ENCODE measurements at regions not wholly inside any gene's neighbourhood (a gene's known extent, or its start where the extent isn't known, plus 50 kb on each side); places are given as distances from the start of the nearest gene placed in this dataset.
A peak's percentile ranks its signal among the peaks of the same experiment; 100 is the strongest.

DNA sequence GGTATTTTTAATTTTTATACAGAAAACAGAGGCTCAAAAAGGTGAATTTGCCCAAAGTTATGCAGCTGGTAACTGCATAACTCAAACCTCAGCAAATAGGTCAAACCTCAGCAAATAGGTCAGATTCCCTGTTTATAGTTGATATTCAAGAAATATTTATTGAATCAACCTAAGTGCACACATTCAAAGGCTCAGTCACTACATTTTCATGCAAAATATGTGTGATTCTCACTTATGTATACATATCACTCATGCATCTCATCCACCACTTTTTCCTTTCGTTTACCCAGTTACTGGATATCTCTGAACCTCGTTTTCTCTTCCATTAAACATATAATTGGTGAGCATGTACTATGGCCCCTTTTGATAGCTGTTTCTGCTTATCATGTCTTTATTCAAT is 158.3 kb upstream of the C1orf21 start:
- no peak for TF ChIP-seq CTCF (IDR thresholded peaks at IDR 0.05)

GRCh38 chr1:184237588-184237987 is 149.2 kb upstream of the C1orf21 start:
- Histone ChIP-seq H3K4me3 (no peak overlapping the region), H3K36me3 (no peaks in the 10 kb centered on the region), H3K4me1 (peaks cover 0 to under 1% (median 0%) of the 10 kb centered on the region in 3 donors), H3K27me3 (no peaks in the 10 kb centered on the region), H3K27ac (no peak overlapping the region), H3K9me3 (no peaks in the 10 kb centered on the region)
- 59 to 77% methylated on average over 4 of the region's 4 CpGs for WGBS, 2 donors
- no peak for FAIRE-seq
- intact Hi-C loops (cut with DNase I) = no loop called here
- no peak for DNase-seq
- TF ChIP-seq CTCF (IDR thresholded peaks at IDR 0.05) = no peak
- ATAC-seq = no peak

More for the DNA sequence above, 158.3 kb upstream of the C1orf21 start:
- DNase-seq (no peak), ATAC-seq (no peak), FAIRE-seq (no peak)
- H3K27ac ChIP-seq = no peak overlapping the region
- 78 to 81% methylated on average over 2 of the region's 2 CpGs for WGBS, 2 donors
- H3K27me3 ChIP-seq = no peaks in the 10 kb centered on the region
- intact Hi-C loops (cut with DNase I) = loop anchor here in 1 of 3 donors (10.0 kb wide), 1 partner anchor 154 kb away; no protein-coding TSS in a partner anchor
- no peaks in the 10 kb centered on the region for H3K36me3 ChIP-seq
- H3K4me1 ChIP-seq = no peaks in the 10 kb centered on the region
- no peaks in the 10 kb centered on the region for H3K9me3 ChIP-seq
- H3K4me3 ChIP-seq = no peak overlapping the region

DNA sequence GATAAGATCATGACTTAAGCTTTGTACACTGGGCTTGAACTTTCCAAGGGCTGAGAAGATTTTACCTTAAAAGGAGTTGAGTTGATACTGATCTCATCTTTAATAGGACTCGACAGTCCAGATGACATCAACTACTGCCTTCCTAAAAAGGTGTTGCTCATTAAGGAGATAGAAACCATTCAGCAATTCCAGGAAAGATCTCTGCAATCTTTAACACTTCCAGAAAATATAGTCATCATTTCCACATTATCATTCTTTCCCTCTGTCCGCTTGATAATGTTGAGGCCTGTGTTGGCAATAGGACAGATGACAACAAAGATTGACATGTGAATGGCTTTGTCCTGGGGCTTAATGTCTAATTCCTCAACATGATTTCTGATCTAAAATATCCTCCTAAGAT is 145.4 kb upstream of the C1orf21 start:
- intact Hi-C loops (cut with DNase I) = loop anchor here in 1 of 3 donors (10.0 kb wide), 1 partner anchor 323 kb away; no protein-coding TSS in a partner anchor
- FAIRE-seq = no peak

DNA sequence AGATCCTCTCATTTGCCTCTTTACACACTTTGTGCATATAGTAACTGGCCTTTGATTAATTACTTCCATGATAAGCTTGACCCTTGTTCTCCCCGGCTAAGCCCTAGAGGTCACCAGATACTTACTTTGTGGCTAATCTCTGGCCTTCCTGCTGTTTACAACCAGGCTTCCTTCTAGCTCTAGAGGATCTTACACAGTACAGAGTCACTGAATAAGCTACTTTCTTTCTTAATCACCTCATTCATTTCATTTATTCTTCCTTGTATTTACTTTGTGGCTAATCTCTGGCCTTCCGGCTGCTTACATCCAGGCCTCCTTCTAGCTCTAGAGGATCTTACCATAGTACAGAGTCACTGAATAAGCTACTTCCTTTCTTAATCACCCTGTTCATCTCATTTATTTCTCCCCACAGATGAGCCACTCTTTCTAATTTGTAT is 144.3 kb upstream of the C1orf21 start:
- ATAC-seq (peak; percentile 79 to 93 (median 92)), DNase-seq (peak in 2 of 6 donors; percentile 16 to 29), FAIRE-seq (no peak)
- 16 to 19% methylated on average over 2 of the region's 2 CpGs for WGBS, 2 donors
- H3K27me3 ChIP-seq = no peaks in the 10 kb centered on the region
- peaks cover 0 to 5% (median 0%) of the 10 kb centered on the region in 3 donors for H3K4me1 ChIP-seq
- no peaks in the 10 kb centered on the region for H3K9me3 ChIP-seq
- intact Hi-C loops (cut with DNase I) = loop anchor here in 1 of 3 donors (10.0 kb wide), 1 partner anchor 322 kb away; no protein-coding TSS in a partner anchor
- TF ChIP-seq CTCF (IDR thresholded peaks at IDR 0.05) = no peak
- no peak overlapping the region for H3K4me3 ChIP-seq
- H3K36me3 ChIP-seq = no peaks in the 10 kb centered on the region
- H3K27ac ChIP-seq = peak overlapping the region in 1 of 4 donors; percentile 17

More for the DNA sequence above, 145.4 kb upstream of the C1orf21 start:
- Histone ChIP-seq H3K9me3 (no peaks in the 10 kb centered on the region), H3K4me3 (no peak overlapping the region), H3K27ac (no peak overlapping the region), H3K36me3 (no peaks in the 10 kb centered on the region), H3K4me1 (peaks cover 0 to 5% (median 0%) of the 10 kb centered on the region in 3 donors), H3K27me3 (no peaks in the 10 kb centered on the region)
- TF ChIP-seq CTCF (IDR thresholded peaks at IDR 0.05) = no peak
- ATAC-seq (no peak), DNase-seq (no peak)
- 88 to 90% methylated on average over 2 of the region's 2 CpGs for WGBS, 2 donors

DNA sequence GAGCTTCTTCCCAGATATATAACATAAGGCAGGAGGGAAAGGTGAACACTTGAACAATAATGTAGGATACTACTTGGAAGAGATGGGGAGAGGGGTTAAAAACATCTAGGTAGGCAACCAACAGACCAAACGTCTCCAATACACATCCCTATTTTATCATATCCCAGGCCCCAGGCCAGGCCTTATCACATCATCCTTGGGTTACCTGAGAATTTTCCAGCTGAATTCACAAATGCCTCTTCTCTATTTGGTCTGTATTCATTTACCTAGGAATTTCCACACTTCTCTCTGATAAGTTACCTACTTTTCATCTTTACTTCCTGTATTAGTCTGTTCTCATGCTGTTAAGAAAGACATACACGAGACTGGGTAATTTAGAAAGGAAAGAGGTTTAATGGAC is 141.9 kb upstream of the C1orf21 start:
- no peaks in the 10 kb centered on the region for H3K27me3 ChIP-seq
- no peak overlapping the region for H3K4me3 ChIP-seq
- no peak for TF ChIP-seq CTCF (IDR thresholded peaks at IDR 0.05)
- no peaks in the 10 kb centered on the region for H3K36me3 ChIP-seq
- peak in 1 of 6 donors; percentile 11 for DNase-seq
- no peak for FAIRE-seq
- H3K4me1 ChIP-seq = peaks cover 0 to 5% (median 0%) of the 10 kb centered on the region in 3 donors
- peak; percentile 57 to 77 (median 72) for ATAC-seq
- H3K9me3 ChIP-seq = no peaks in the 10 kb centered on the region
- intact Hi-C loops (cut with DNase I) = loop anchor here in 1 of 3 donors (10.0 kb wide), 1 partner anchor 320 kb away; no protein-coding TSS in a partner anchor
- 29 to 31% methylated on average over 2 of the region's 2 CpGs for WGBS, 2 donors
- peak overlapping the region in 1 of 4 donors; percentile 36 for H3K27ac ChIP-seq

Data from pancreas (tissue), 10 donors.